ENCODE measurements at regions not wholly inside any gene's neighbourhood (a gene's known extent, or its start where the extent isn't known, plus 50 kb on each side); places are given as distances from the start of the nearest gene placed in this dataset.
A peak's percentile ranks its signal among the peaks of the same experiment; 100 is the strongest.

DNA sequence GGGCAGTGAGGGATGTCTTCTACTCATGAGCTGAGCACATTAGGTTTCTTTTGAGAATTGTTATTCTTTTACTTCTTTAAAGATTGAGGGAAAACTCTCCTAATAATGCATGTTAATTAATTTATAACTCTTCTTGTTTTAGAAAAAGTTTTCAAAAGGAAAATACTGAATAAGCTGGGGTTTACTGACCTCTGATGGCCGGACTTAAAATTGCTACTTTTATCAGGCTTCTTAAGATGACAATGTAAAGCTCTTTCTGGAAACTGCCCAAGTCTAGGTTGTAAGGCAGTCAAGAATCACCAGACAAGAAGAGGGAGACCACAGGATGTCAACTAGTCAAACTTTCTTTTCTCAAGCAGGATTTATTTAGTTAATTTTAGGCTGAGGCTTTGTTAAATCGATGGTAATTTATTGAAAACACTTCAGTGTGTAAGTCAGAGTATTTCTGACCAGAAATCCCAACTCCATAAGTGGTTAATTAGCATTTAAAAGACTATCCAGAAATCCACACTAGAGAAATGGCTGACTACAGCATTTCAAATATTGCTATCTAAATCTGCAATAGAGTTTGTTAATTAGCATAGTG is 82.1 kb downstream of the AVPR1A start:
- TF ChIP-seq CTCF (conservative IDR thresholded peaks at IDR 0.05; ENCODE audit: low read depth, low read length): peak; percentile 70
- TF ChIP-seq EZH2 (IDR thresholded peaks at IDR 0.05; ENCODE audit: borderline replicate concordance, low read depth, low read length, poor library complexity, severe bottlenecking): no peak
